HEK293 (cell line): ENCODE measurements at regions not wholly inside any gene's neighbourhood (a gene's known extent, or its start where the extent isn't known, plus 50 kb on each side); places are given as distances from the start of the nearest gene placed in this dataset.
"Not testable (repeated sequence)": the region's sequence is repeated elsewhere in the genome, so short reads cannot be mapped to it uniquely, and the experiment has no call there.

Source experiments
- CTCF ChIA-PET: fragments of 350-600 bp; formaldehyde crosslinking; extraction: SDS; loops from one replicate; lab custom pipeline; 2021; ENCODE audit warnings: antibody characterized with exemption; lab: Yijun Ruan, JAX
- POLR2A ChIA-PET: fragments of 300-600 bp; formaldehyde crosslinking; extraction: SDS; loops from one replicate; lab custom pipeline; 2020; ENCODE audit warnings: antibody characterized with exemption, inconsistent platforms; lab: Yijun Ruan, JAX
- H3K27ac ChIP-seq: fragments of 200-500 bp; sonication (Bioruptor generic); 2 replicates; pipeline ENCODE4 v1.5.1; 2014; ENCODE audit warnings: low read depth, low read length, control low read depth, inconsistent platforms; ENCODE audit errors: extremely low read depth
- H3K36me3 ChIP-seq, 2 experiments: fragments of 200-500 bp in 1 of 2; sonication (Bioruptor generic) in 1 of 2; 1 replicate in 1 of 2; 2 replicates in 1 of 2; pipeline ENCODE4 v1.5.1; 2014 to 2017; ENCODE audit warnings: inconsistent platforms in 2 of 2, low read length in 2 of 2; ENCODE audit not compliant: control insufficient read depth in 2 of 2, insufficient read depth in 1 of 2
- H3K4me1 ChIP-seq: fragments of 200-500 bp; sonication (Bioruptor generic); 2 replicates; pipeline ENCODE4 v1.5.1; 2014; ENCODE audit warnings: mild to moderate bottlenecking, low read length, inconsistent platforms; ENCODE audit not compliant: control insufficient read depth, insufficient read depth
- H3K4me3 ChIP-seq: 2 replicates; pipeline ENCODE4 v1.5.1; 2011; ENCODE audit warnings: low read depth, mild to moderate bottlenecking, control low read depth, low read length, moderate library complexity
- H3K9me3 ChIP-seq: fragments of 200-500 bp; sonication (Bioruptor generic); 2 replicates; pipeline ENCODE4 v1.5.1; 2014; ENCODE audit warnings: low read depth, low read length, inconsistent platforms; ENCODE audit not compliant: control insufficient read depth, insufficient read depth
- YY2 ChIP-seq: fragments of 450-650 bp; formaldehyde crosslinking; IDR thresholded peaks from 2 replicates; pipeline ENCODE4 v1.5.1; 2016; ENCODE audit warnings: missing biosample characterization, missing genetic modification characterization
- ZBTB21 ChIP-seq: fragments of 450-650 bp; formaldehyde crosslinking; IDR thresholded peaks from 2 replicates; pipeline ENCODE4 v1.5.1; 2017; ENCODE audit warnings: missing biosample characterization, missing genetic modification characterization
- ZNF138 ChIP-seq: fragments of 450-650 bp; formaldehyde crosslinking; IDR thresholded peaks from 2 replicates; pipeline ENCODE4 v1.5.1; 2016; ENCODE audit warnings: missing biosample characterization, missing genetic modification characterization, borderline replicate concordance
- ZNF155 ChIP-seq: fragments of 450-650 bp; formaldehyde crosslinking; IDR thresholded peaks from 2 replicates; pipeline ENCODE4 v1.5.1; 2016; ENCODE audit warnings: missing biosample characterization, missing genetic modification characterization
- ZNF623 ChIP-seq: fragments of 450-650 bp; formaldehyde crosslinking; IDR thresholded peaks from 2 replicates; pipeline ENCODE4 v1.5.1; 2016; ENCODE audit warnings: missing biosample characterization, missing genetic modification characterization
- ZNF660 ChIP-seq: fragments of 450-650 bp; IDR thresholded peaks from 2 replicates; pipeline ENCODE4 v1.5.1; 2018; ENCODE audit warnings: missing biosample characterization, mild to moderate bottlenecking, missing genetic modification characterization
- ZNF747 ChIP-seq: fragments of 450-650 bp; formaldehyde crosslinking; IDR thresholded peaks from 2 replicates; pipeline ENCODE4 v1.5.1; 2016; ENCODE audit warnings: missing biosample characterization, missing genetic modification characterization
- TF ChIP-seq, protein P1 (sequence below): fragments of 450-650 bp; formaldehyde crosslinking; conservative IDR thresholded peaks from 2 replicates; pipeline ENCODE4 v1.5.1; 2016; ENCODE audit warnings: low read depth, missing biosample characterization, missing genetic modification characterization
- TF ChIP-seq, protein P2 (sequence below): fragments of 450-650 bp; formaldehyde crosslinking; IDR thresholded peaks from 2 replicates; pipeline ENCODE4 v1.5.1; 2016; ENCODE audit warnings: missing biosample characterization, missing genetic modification characterization

DNA sequence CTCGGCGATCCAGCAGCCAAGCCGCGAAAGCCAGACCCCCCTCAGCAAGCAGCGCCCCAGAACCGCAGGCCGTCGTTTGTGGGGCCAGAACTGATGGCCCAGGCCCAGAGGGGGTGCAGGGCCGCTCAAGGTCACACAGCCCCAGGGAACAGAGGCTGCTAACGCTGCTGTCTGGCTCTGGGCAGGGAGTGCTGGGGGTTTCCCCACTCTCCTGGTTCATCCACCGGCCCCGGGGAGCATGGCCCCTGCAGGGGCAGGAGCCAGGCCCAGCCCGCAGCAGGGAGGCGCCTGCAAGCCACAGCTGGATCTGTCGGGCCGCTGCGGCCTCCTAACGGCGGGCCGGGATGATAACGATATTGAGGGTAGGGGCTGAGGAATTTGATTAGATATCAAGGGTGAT is 64.8 kb upstream of the IGFBPL1 start (continued):
- TF ChIP-seq, protein P1, sequence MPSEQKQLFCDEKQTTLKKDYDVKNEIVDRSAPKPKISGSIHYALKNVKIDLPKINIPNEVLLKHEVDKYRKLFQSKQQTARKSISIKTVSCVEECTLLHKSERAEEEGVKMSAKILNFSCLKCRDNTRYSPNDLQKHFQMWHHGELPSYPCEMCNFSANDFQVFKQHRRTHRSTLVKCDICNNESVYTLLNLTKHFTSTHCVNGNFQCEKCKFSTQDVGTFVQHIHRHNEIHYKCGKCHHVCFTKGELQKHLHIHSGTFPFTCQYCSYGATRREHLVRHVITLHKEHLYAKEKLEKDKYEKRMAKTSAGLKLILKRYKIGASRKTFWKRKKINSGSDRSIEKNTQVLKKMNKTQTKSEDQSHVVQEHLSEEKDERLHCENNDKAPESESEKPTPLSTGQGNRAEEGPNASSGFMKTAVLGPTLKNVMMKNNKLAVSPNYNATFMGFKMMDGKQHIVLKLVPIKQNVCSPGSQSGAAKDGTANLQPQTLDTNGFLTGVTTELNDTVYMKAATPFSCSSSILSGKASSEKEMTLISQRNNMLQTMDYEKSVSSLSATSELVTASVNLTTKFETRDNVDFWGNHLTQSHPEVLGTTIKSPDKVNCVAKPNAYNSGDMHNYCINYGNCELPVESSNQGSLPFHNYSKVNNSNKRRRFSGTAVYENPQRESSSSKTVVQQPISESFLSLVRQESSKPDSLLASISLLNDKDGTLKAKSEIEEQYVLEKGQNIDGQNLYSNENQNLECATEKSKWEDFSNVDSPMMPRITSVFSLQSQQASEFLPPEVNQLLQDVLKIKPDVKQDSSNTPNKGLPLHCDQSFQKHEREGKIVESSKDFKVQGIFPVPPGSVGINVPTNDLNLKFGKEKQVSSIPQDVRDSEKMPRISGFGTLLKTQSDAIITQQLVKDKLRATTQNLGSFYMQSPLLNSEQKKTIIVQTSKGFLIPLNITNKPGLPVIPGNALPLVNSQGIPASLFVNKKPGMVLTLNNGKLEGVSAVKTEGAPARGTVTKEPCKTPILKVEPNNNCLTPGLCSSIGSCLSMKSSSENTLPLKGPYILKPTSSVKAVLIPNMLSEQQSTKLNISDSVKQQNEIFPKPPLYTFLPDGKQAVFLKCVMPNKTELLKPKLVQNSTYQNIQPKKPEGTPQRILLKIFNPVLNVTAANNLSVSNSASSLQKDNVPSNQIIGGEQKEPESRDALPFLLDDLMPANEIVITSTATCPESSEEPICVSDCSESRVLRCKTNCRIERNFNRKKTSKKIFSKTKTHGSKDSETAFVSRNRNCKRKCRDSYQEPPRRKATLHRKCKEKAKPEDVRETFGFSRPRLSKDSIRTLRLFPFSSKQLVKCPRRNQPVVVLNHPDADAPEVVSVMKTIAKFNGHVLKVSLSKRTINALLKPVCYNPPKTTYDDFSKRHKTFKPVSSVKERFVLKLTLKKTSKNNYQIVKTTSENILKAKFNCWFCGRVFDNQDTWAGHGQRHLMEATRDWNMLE: no peak
- no peak for TF ChIP-seq ZNF155 (tag by site-specific recombination)
- TF ChIP-seq ZNF660: no peak
- TF ChIP-seq ZNF623 (tag by site-specific recombination): no peak
- TF ChIP-seq YY2 (tag by site-specific recombination): no peak
- no peak for TF ChIP-seq ZBTB21 (tag by site-specific recombination)

DNA sequence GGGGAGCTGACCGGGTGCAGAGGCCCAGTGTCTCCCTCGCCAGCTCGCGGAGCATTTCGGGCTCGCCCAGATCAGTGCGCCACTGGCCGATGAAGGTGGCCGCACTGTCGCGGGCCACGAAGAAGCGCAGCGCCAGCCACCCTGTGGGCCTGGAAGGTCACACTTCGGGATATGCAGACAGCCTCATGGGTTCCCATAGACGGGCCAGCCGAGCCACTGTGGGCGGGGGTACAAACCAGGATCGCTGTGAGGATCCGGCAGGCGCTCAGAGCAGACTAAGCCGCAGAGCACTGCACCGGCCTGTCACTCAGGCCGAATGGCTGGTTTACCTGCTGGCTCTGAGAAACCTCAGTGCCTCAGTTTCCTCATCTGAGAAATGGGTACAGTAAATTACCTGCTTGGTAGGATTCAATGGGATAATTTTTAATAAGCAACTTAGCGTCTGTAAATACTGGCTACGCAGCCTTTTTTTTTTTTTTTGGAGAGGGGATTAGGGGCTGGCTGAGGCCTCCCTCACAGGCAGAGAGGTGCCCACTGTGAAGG is 64.0 kb upstream of the IGFBPL1 start:
- ChIA-PET POLR2A (no interaction called here), CTCF (no interaction called here)
- Histone ChIP-seq H3K27ac (no peak overlapping the region), H3K4me3 (no peak overlapping the region), H3K9me3 (no peaks in the 10 kb centered on the region), H3K4me1 (no peaks in the 10 kb centered on the region), H3K36me3 (no peaks in the 10 kb centered on the region)
- TF ChIP-seq ZNF747 (tag by site-specific recombination): no peak

DNA sequence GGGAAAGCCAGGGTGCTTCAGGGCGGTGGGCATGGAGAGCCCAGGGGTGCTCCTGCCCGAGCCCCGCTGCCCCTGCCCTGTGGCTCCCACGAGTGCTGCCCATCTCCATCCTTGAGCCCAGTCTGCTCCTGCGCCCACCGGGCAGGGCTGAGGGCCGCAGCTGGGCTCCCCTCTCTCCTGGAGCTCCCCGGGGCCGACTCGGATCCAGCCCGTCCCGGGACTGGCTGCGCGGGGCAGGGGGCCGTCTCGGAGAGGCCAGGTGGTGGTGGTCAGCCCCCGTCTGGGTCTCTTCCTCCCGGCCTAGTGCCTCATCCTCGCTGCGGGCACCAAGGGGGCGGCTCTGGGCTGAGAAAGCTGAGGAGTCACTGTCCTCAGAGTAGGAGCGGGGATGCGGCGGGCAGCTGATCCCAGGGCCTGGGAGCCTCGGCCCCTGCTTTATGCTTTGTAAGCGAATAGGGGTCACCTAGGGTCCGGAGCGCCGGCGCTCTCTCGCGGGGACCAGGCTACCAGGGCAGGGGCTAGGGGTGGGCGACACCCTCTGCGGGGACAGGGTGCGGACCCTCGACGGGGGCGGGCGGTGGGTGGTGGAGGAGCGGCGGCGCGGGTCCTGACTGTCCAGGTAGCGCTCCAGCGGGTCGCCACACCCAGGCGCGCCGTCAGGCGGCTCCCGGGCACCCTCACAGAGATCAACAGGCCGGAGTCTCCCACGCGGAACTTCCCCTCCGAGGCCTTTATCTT is 63.3 kb upstream of the IGFBPL1 start:
- H3K4me1 ChIP-seq, H3K36me3 ChIP-seq, H3K27ac ChIP-seq, H3K4me3 ChIP-seq, POLR2A ChIA-PET, H3K9me3 ChIP-seq, CTCF ChIA-PET: not testable (repeated sequence)

DNA sequence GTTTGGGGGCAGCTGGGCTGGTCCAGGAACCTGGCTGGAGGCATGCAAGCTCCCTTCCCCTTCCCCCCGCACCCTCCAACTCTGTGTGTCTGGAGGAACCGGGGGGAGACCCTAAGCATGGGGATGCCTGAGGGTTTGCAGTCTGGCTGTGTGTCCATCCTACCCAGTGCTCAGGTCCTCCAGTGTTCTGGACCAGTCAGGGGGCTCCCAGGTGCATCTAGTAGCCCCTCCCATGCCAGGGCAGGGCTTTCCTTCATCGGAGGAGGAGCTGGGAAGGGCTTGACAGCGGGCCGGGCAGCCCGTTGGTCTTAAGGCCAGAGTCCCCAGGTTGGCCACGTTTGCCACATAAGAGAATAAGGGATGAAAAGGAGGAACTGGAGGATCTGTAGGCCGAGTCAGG is 62.6 kb upstream of the IGFBPL1 start:
- TF ChIP-seq, protein P2, sequence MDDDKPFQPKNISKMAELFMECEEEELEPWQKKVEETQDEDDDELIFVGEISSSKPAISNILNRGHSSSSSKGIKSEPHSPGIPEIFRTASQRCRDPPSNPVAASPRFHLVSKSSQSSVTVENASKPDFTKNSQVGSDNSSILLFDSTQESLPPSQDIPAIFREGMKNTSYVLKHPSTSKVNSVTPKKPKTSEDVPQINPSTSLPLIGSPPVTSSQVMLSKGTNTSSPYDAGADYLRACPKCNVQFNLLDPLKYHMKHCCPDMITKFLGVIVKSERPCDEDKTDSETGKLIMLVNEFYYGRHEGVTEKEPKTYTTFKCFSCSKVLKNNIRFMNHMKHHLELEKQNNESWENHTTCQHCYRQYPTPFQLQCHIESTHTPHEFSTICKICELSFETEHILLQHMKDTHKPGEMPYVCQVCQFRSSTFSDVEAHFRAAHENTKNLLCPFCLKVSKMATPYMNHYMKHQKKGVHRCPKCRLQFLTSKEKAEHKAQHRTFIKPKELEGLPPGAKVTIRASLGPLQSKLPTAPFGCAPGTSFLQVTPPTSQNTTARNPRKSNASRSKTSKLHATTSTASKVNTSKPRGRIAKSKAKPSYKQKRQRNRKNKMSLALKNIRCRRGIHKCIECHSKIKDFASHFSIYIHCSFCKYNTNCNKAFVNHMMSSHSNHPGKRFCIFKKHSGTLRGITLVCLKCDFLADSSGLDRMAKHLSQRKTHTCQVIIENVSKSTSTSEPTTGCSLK (tag by site-specific recombination): no peak
- TF ChIP-seq ZNF138 (tag by site-specific recombination): no peak
- TF ChIP-seq, all 188 proteins: peak for 0
- Histone ChIP-seq H3K36me3 (no peaks in the 10 kb centered on the region), H3K4me1 (no peaks in the 10 kb centered on the region), H3K27ac (no peak overlapping the region), H3K4me3 (no peak overlapping the region), H3K9me3 (no peaks in the 10 kb centered on the region)
- CTCF ChIA-PET: no interaction called here
- POLR2A ChIA-PET: no interaction called here
